Endothelial cell of umbilical vein (primary cell): ENCODE measurements at regions not wholly inside any gene's neighbourhood (a gene's known extent, or its start where the extent isn't known, plus 50 kb on each side); places are given as distances from the start of the nearest gene placed in this dataset.

Source experiments
- BruUV-seq: library from RNA; stranded (reverse); fragments of 400-500 nt; replicated peaks from 2 replicates; lab custom pipeline; 2021; lab: Mats Ljungman, UMichigan
- CTCF ChIA-PET: fragments of 300-600, 350-600 bp; sonication (Branson Sonifier 250); formaldehyde crosslinking; loops from one replicate; lab custom pipeline; 2021; ENCODE audit warnings: antibody characterized with exemption, inconsistent platforms; lab: Charles Lee
- POLR2A ChIA-PET: fragments of 300-600, 350-600 bp; sonication (Branson Sonifier 250); formaldehyde crosslinking; loops from one replicate; lab custom pipeline; 2021; ENCODE audit warnings: antibody characterized with exemption, inconsistent platforms; lab: Charles Lee
- DNase-seq: peaks from one replicate; pipeline ENCODE4 v3.0.0-alpha.2; 2011; ENCODE audit warnings: low read depth, low spot score
- FAIRE-seq: peaks from 2 replicates; lab custom pipeline; 2011; peaks lifted over from hg19 to GRCh38; lab: Jason Lieb, UNC
- H2AFZ ChIP-seq: 2 replicates; pipeline ENCODE4 v1.6.0; 2012; ENCODE audit warnings: low read depth, low read length, control low read depth, inconsistent platforms
- H3K27ac ChIP-seq: 2 replicates; pipeline ENCODE4 v1.5.1; 2011; ENCODE audit warnings: low read depth, mild to moderate bottlenecking, control low read depth, low read length, moderate library complexity; ENCODE audit not compliant: insufficient read depth
- H3K27me3 ChIP-seq, 2 experiments: 2 replicates each; pipeline versions ENCODE4 v1.6.0 to v1.6.1; 2011; ENCODE audit warnings: low read length in 2 of 2, mixed read lengths in 1 of 2; ENCODE audit not compliant: control insufficient read depth in 2 of 2, insufficient read depth in 2 of 2
- H3K36me3 ChIP-seq, 2 experiments: 2 replicates in 1 of 2; 3 replicates in 1 of 2; pipeline ENCODE4 v1.5.1; 2011; ENCODE audit warnings: low read length in 2 of 2, mild to moderate bottlenecking in 1 of 2, moderate library complexity in 1 of 2; ENCODE audit not compliant: control insufficient read depth in 2 of 2, insufficient read depth in 2 of 2; ENCODE audit errors: extremely low read depth in 1 of 2
- H3K4me1 ChIP-seq: 3 replicates; pipeline ENCODE4 v1.5.1; 2011; ENCODE audit warnings: mild to moderate bottlenecking, low read length; ENCODE audit not compliant: control insufficient read depth, insufficient read depth; ENCODE audit errors: extremely low read depth
- H3K4me2 ChIP-seq: 2 replicates; pipeline ENCODE4 v1.6.1; 2011; ENCODE audit warnings: low read length, control low read depth, mixed read lengths; ENCODE audit not compliant: insufficient read depth
- H3K4me3 ChIP-seq, 3 experiments: fragments of 200-600 bp in 1 of 3; sonication (generic), shearing (Covaris generic) in 1 of 3; replicated peaks in 1 of 3; 2 replicates each; pipeline ENCODE4 v1.5.1; 2011 to 2016; ENCODE audit warnings: control low read depth in 3 of 3, low read length in 3 of 3, mild to moderate bottlenecking in 2 of 3, inconsistent platforms in 1 of 3, low read depth in 1 of 3, moderate library complexity in 1 of 3; ENCODE audit not compliant: insufficient read depth in 1 of 3
- H3K79me2 ChIP-seq: 2 replicates; pipeline ENCODE4 v1.6.0; 2012; ENCODE audit warnings: low read length, inconsistent platforms; ENCODE audit not compliant: control insufficient read depth, insufficient read depth
- H3K9ac ChIP-seq: replicated peaks from 2 replicates; pipeline ENCODE3; 2011; ENCODE audit warnings: low read length, control low read depth; ENCODE audit not compliant: insufficient read depth; ENCODE audit errors: extremely low read depth
- H3K9me1 ChIP-seq: replicated peaks from 3 replicates; pipeline ENCODE4 v1.6.0; 2011; ENCODE audit warnings: mild to moderate bottlenecking, low read length; ENCODE audit not compliant: control insufficient read depth, insufficient read depth; ENCODE audit errors: extremely low read depth
- H3K9me3 ChIP-seq: replicated peaks from 2 replicates; pipeline ENCODE4 v1.5.1; 2012; ENCODE audit warnings: low read length, inconsistent platforms; ENCODE audit not compliant: control insufficient read depth, insufficient read depth
- H4K20me1 ChIP-seq: replicated peaks from 2 replicates; pipeline ENCODE3; 2011; ENCODE audit warnings: mild to moderate bottlenecking, low read length; ENCODE audit not compliant: control insufficient read depth, insufficient read depth; ENCODE audit errors: extremely low read depth
- EZH2 ChIP-seq: IDR thresholded peaks from 2 replicates; pipeline ENCODE4 v1.6.1; 2012; ENCODE audit warnings: borderline replicate concordance, low read depth, mild to moderate bottlenecking, moderate library complexity, low read length, inconsistent platforms; ENCODE audit not compliant: severe bottlenecking
- FOS ChIP-seq: IDR thresholded peaks from 2 replicates; pipeline ENCODE4 v1.6.1; 2011; ENCODE audit warnings: mild to moderate bottlenecking, low read length, moderate library complexity, borderline replicate concordance; ENCODE audit not compliant: insufficient read depth
- JUN ChIP-seq: IDR thresholded peaks from 2 replicates; pipeline ENCODE4 v1.6.1; 2011; ENCODE audit warnings: borderline replicate concordance, low read depth; ENCODE audit not compliant: insufficient read length, insufficient read depth
- MYC ChIP-seq: IDR thresholded peaks from one replicate; pipeline ENCODE4 v1.6.1; 2011; ENCODE audit warnings: mild to moderate bottlenecking, low read depth, low read length
- POLR2A ChIP-seq: IDR thresholded peaks from 2 replicates; pipeline ENCODE4 v1.6.1; 2012; ENCODE audit warnings: low read depth, mild to moderate bottlenecking, control low read depth, low read length
- dilution Hi-C: fragments of 300-500 bp; cut with MboI; formaldehyde crosslinking; loops from one replicate; pipeline ENCODE4 v1.15.0; 2019; ENCODE audit warnings: low sequenced_read_pairs; ENCODE audit not compliant: extremely low pct_ligation_motif_present
- intact Hi-C: fragments of 100-400 bp; cut with micrococcal nuclease; formaldehyde crosslinking; loops from one replicate; pipeline ENCODE4 v1.10.0; 2022

GRCh38 chr20:60371384-60371783, 413.2 kb downstream of the CDH26 start:
- no peak overlapping the region for H3K4me2 ChIP-seq
- no peak overlapping the region for H3K4me3 ChIP-seq
- DNase-seq (no peak), FAIRE-seq (no peak)
- no peaks in the 10 kb centered on the region for H3K9me1 ChIP-seq
- CTCF ChIA-PET: no interaction called here
- H2AFZ ChIP-seq: no peak overlapping the region
- POLR2A ChIA-PET: no interaction called here
- BruUV-seq: no TSS peak
- dilution Hi-C loops: no loop called here
- no peaks in the 10 kb centered on the region for H3K27me3 ChIP-seq
- no peaks in the 10 kb centered on the region for H4K20me1 ChIP-seq
- TF ChIP-seq EZH2 (no peak), POLR2A (no peak), MYC (no peak), FOS (no peak)
- no peak overlapping the region for H3K9ac ChIP-seq
- no peak overlapping the region for H3K27ac ChIP-seq
- intact Hi-C loops: no loop called here
- no peaks in the 10 kb centered on the region for H3K79me2 ChIP-seq
- no peaks in the 10 kb centered on the region for H3K36me3 ChIP-seq
- no peaks in the 10 kb centered on the region for H3K4me1 ChIP-seq
- peaks cover 2% of the 10 kb centered on the region for H3K9me3 ChIP-seq

GRCh38 chr20:60372275-60372674, 414.1 kb downstream of the CDH26 start:
- Histone ChIP-seq H3K4me1 (no peaks in the 10 kb centered on the region), H3K9me3 (peaks cover 2% of the 10 kb centered on the region), H3K9me1 (no peaks in the 10 kb centered on the region), H2AFZ (no peak overlapping the region), H3K27me3 (no peaks in the 10 kb centered on the region), H3K4me3 (no peak overlapping the region), H3K27ac (no peak overlapping the region), H3K9ac (no peak overlapping the region), H4K20me1 (no peaks in the 10 kb centered on the region), H3K4me2 (no peak overlapping the region), H3K36me3 (no peaks in the 10 kb centered on the region), H3K79me2 (no peaks in the 10 kb centered on the region)
- BruUV-seq: no TSS peak
- TF ChIP-seq MYC (no peak), EZH2 (no peak), JUN (no peak)
- FAIRE-seq: no peak
- POLR2A ChIA-PET: no interaction called here
- no peak for DNase-seq
- CTCF ChIA-PET: no interaction called here
- intact Hi-C loops: no loop called here
- dilution Hi-C loops: no loop called here
